Tongue (tissue), 1 donor: ENCODE measurements at regions not wholly inside any gene's neighbourhood (a gene's known extent, or its start where the extent isn't known, plus 50 kb on each side); places are given as distances from the start of the nearest gene placed in this dataset.
"Not testable (repeated sequence)": the region's sequence is repeated elsewhere in the genome, so short reads cannot be mapped to it uniquely, and the experiment has no call there.

Experiments
- DNase-seq: peaks from one replicate; pipeline ENCODE4 v3.0.0-alpha.2; 2015

DNA sequence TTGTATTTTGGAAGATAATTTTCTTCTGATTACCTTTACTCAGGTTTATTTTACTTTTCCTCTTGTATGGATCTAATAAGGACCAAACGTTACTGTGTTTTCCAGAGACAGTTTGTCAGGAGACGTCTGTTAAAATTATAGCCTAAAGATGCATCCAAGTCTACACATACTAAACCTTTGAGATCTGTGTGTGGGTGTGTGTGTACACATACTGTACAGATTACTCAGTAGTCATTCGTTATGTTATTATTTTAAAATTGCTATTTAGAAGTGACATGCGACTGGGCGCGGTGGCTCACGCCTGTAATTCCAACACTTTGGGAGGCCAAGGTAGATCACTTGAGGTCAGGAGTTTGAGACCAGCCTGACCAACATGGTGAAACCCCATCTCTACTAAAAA, 51.6 kb upstream of the CNTLN start:
- no peak for DNase-seq

DNA sequence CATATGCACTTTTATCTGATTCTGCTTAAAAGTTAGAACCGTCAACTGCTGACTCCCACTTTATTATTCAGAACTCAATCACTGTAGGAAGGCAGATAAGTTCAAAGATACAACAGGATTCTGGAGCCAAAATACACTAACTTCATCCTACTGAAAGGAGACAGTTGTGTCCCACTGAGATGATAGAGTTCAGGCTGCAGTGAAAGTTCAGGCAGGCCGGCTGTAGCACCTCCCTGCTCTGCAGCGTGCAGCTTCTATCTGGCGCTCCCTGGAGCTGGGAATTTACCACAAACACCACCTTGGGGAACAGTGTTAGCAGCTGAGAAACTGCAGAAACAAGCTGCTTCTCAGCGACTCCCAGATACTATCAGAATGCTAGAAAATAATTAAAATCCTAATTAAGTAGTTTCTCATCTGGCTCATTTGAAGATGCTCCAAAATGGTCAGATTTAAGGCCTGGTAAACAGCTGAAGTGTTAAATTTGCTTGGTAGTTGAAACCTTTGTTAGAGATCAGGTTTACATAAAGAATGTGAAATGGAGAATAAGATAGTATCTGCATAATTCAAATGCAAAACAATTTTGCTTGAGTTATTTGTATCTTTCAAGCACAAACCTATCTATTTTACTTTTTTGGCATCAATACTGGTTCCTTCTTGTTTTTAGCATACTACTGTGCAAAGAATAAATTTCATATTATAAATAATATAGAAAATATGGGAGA, 52.3 kb upstream of the CNTLN start:
- DNase-seq: peak; percentile 59

DNA sequence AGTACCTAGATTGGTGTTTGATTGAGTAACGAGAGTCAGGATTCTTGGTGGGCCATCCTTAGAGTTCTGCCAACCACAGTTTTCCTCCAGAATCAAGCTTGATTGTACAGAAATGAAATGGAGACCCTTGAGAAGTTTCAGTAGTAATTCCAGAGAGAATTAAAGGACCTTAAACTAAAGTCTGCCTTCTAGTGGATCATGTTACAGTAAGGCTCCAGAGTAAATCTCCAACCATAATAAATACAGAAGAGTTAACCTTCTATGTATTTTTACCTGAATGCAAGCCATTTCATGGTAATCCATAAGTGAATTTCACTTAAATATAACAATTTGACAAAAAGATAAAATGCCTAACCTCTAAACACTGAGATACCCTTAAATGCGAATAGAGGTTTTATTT, 53.0 kb upstream of the CNTLN start:
- DNase-seq: no peak

DNA sequence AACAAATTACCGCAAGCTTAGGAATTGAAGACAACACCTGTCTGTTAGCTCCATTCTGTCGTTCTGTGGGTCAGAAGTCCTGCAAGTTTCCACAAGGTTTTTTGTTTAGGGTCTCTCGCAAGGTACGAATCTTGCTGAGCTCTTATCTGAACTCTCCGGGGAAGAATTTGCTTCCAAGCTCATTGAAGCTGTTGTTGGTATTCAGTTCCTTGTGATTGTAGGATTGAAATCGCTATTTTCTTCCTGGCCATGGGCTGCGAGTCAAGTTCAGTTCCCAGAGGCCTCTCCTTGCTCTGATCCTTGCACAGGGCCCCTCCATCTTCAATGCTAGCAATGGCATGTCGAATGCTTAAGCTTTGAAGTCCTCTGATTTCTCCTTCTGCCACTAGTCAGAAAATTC, 53.5 kb upstream of the CNTLN start:
- peak; percentile 1 for DNase-seq

DNA sequence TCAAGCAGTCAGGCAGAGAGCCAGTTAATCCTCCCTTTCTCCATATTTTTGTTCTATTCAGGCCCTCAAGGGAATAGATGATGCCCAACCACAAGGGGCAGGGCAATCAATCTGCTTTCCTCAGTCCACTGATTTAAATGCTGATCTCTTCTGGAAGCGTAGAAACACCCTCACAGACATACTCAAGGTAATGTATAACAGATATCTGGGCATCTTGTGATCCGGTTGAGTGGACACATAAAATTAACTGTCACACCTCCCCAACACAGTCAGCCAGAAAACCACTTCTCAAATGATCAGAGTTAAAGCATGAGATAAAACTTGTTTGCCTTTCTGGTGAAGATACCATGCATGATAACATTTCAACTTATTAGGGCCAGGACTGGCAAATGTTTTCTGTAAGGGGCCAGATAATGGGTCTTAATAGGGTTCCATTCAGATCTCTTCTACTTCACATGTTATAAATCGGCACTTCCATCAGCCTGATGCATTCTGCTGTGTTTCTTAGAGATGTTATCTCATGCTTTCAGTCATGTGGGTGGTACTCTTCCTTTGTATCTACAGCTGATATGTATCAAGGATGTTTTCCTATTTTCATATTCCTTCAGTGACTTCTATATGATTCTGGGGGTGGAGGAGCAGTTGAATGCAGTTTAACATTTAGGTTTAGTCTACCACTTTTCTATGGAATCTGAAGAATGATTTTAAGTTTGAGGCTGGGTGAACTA, 58.9 kb upstream of the CNTLN start:
- DNase-seq: no peak

DNA sequence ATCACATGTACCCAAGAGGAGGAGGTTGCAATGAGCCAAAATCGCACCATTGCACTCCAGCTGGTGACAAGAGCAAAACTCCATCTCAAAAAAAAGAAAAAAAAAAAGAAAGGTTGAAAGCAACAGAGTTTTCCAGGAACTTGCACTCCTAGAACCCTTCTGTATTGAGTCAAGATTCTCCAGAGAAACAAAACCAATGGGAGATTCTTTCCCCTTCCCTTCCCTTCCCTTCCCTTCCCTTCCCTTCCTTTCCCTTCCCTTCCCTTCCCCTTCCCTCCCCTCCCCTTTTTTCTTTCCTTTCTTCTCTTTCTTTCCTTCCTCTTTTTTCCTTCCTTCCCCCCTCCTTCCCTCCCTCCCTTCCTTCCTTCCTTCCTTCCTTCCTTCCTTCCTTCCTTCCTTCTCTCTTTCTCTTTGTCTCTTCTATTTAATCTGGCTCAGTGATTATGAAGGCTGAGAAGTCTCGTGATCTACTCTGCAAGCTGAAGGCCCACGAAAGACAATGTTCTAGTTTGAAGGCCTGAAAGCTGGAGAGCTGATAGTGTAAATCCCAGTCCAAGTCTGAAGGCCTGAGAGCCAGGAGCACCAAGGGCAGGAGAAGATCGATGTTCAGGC, 59.6 kb upstream of the CNTLN start:
- no peak for DNase-seq

DNA sequence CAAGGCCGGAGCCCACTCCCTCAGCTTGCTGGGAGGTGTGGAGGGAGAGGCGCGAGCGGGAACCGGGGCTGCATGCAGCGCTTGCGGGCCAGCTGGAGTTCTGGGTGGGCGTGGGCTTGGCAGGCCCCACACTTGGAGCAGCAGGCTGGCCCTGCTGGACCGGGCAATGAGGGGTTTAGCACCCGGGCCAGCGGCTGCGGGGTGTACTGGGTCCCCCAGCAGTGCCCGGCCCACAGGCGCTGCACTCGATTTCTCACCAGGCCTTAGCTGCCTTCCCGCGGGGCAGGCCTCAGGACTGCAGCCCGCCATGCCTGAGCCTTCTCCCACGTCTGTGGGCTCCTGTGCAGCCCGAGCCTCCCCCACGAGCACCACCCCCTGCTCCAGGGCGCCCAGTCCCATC, 62.3 kb upstream of the CNTLN start:
- DNase-seq: not testable (repeated sequence)

DNA sequence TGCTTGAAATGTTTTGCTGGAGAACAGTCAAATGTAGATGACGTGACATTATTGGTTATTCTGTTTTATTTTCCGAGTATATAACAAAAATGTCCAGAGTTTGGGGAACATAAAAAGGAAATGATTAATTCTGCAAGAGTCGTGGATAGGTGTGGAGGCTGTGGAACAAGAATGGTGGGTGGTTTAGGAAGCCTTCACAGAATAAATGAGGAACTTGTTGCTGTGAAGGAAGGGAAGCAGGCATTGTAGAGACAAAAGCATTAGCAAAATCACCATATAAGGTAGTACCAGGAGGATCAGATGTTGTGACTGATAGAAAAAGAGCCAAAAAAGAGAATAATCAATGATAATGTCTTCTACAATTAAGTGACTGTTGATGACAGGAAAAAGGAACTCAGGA, 66.2 kb upstream of the CNTLN start:
- DNase-seq: no peak

DNA sequence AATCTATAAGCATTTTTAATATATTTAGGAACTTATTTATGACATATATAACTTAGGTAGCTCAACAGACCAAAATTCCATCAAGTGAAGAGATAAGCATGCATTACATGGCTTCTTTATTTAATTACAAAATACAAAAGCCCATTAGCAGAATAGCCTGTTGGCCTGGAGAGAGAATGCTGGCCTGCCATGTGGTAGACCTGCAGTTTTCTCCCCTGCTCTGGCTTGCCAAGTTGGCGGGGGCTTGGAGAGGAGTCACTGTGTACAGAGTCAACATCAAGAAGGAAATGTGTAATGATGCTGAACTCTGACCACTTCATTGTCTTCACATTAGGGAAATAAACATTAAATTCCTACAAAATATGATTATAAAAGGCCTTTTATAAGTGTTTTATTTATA, 69.8 kb upstream of the CNTLN start:
- no peak for DNase-seq

DNA sequence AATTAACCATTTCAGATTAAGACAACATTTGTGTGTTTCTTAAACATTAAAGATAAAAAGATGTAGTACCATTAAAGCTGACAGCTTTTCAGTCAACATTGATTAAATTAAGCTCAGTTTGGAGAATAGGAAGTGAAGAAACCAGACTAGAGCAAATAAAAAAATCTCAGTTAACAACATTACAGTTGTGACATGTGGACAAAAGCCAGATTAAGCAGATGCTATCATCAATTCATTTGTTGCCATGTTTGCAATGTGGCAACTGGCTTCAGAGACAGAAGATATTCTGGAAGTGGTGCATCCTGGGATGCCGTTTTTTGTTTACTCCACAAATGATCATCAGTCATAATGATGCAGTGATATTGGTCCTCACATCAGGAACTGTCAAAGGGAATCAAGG, 70.3 kb upstream of the CNTLN start:
- DNase-seq: peak; percentile 8

DNA sequence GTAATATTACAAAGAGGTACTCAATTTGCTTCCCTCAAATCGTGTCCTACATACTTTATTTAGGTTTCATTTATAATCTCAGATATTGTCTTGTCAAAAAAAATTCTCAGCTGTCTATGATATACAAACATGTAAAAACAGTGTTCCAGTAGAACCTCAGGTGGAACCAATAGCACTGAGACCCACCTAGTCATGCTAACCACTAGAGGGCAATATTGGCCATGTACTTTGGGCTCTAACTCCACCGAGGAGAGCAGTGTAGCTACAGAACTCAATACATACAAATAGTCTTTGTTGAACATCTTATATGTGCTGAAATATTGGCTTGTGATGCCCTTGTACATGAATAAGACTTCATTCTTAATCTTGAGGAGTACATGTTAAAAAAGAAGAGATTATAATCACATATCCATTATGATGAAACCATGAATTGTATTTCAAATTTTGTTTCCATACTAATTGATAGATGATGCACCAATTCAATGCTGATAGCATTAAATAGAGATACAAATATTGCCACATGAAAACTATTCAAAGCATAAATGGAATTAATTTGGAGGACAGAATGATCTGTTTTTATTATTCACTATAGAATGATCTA, 71.2 kb upstream of the CNTLN start:
- peak; percentile 48 for DNase-seq

DNA sequence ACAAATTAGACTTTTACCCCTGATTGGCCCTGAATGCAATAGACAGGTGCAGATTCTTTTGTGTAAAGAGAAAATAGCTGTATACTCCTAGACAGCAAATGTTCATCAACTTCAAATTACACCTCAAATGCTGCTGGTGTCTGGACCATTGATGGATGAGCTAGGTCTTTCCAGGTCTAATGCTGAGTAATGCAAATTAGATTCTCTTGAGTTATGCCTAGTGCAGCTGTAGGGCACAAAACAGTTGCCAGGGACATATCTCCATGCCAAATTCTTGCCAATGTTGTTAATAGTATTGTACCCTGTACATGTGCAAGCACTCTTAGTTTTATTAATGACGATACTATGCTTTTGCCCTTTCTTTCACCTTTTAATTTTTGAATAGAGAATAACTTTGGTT, 72.3 kb upstream of the CNTLN start:
- DNase-seq: no peak

DNA sequence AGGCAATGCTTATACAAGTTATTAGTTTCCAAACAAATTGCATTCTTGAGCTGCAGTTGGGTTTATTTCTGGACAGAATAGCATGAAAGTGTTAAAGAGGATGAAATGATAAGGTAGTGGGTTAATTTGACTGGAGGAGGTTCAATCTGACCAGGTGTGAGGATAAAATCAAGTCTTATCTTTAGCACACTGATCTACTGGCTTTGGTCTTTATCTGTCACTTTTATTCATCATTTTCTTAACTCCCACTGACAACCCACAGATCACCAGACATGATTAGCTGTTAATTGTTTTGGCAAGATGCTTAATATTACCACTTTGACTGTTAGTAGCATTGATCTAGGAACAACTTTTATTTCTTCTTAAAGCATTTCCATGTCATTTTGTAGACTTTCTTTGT, 74.4 kb upstream of the CNTLN start:
- no peak for DNase-seq

DNA sequence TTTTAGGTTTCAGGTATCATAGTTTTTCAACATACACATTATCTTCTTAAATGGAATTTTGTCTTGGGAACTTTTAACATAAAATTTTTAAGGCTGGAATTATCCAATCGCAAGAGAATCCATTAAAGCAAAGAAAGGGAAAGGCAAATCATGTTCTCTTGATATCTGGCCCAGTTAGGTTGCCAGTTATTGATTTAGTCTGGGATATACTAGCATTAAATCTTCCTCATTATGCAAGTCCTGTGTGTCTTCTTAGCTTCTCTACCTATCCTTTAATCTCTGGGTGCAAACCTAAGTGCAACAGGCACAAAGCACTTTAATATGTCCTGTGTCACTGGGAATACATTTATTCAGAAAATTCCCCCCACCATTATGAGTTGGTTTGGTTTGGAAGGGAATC, 75.4 kb upstream of the CNTLN start:
- DNase-seq: no peak

DNA sequence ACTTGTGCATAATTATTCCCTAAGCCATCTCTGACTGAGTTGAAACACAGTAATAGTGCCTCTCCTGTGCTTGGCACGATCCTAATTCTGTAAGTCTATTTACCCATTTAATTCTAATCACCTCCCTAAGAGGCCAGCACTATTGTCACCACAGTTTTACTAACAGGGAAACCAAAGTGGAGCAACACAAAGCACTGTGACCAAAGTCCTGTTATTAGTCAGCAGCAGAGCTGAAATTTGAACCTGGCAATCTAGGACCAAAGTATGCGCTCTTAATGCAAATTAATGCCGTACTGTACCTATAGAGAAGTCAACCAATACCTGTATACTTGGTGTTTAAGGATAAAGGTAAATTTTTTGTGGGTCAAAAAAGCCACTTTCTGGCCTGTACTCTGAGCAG, 77.1 kb upstream of the CNTLN start:
- no peak for DNase-seq

DNA sequence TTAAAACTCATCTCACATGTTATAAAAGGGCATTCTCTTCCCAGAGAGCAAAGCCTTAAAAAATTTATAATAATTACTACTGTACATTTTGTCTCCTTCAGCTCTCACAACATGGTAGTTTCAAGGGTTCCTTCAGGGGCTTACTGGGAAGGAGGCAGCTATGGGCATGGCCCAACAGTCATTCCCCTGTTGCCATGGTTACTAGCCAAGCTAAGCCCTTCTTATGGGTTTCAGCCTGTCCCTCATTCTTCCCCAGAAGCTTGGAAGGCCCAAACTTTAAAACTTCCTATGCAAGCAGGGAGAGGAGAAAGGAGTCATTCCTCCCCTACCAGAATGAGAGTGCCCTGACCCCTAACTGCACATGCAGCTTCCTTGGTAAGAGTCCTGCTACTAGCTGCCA, 82.2 kb upstream of the CNTLN start:
- no peak for DNase-seq

DNA sequence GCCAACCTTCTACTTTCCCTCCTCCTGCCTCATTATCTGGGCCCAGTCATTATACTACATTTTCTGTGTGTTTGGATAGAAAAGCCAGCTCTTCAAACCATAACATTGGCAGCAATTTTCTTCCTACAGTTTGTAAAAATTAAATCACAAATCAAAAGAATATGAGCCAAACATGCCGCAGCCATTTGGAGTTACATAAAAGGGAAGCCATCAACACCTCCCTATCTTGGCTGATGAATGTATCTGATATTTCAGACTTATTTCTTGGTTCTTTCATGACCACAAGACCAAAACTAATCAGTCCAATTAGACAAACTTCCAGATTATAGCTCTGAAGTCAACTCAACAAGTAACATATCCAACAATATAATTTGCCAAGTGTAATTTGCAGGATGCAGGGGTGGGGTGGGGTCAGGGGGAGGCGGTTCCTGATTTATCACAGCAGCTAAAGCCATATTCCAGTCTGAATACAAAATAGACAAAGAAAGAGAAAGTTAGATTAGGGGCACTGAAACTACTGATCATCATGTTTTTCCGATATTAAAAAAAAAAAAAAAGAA, 89.4 kb upstream of the CNTLN start:
- DNase-seq: peak; percentile 10

DNA sequence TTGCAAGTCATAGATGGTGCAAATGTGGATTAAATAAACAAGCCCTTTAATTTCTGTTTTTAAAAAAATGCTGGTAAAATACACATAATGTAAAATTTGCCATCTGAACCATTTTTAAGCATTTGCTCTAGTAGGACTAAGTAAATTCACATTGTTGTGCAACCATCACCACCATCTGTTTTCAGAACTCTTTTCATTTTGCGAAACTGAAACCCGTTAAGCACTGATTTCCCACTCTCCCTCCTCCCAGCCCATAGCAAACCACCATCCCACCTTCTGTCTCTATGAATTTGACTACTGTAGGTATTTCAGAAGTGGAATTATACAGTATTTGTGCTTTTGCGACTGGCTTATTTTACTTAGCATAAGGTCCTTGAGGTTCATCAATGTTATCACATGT, 103.3 kb upstream of the CNTLN start:
- DNase-seq: no peak

DNA sequence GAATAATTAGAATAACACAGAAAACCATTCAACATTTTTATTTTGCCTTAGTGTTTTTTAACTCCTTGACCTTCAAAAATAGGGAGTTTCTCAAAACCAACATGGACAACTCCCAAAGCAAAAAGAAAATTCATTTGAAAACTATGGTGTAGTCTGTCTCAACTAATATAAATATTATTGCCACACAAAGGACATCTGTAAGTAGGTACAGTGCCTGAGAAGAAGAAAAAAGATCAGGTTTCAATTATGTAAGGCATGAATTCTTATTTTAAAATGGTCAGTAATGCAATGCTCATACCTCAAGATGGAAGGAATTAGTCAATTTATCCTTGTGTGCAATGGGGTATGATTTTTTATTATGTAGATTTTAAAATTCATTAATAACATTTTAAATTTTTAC, 109.6 kb upstream of the CNTLN start:
- no peak for DNase-seq

DNA sequence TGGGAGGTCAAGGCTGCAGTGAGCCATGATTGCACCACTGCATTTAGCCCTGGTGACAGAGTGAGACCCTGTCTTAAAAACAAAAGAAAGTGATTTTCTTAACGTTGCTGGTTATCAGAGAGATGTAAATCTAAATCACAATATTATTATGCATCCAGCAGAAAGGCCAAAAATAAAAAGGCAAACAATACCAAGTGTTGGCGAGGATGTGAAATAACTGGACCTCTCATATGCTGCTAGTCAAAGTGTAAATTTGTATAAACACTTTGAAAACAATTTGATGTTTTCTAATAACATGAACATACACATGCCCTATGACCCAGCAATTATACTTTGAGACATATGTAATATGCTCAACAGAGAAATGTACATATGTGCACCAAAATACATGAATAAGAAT, 110.7 kb upstream of the CNTLN start:
- DNase-seq: no peak

DNA sequence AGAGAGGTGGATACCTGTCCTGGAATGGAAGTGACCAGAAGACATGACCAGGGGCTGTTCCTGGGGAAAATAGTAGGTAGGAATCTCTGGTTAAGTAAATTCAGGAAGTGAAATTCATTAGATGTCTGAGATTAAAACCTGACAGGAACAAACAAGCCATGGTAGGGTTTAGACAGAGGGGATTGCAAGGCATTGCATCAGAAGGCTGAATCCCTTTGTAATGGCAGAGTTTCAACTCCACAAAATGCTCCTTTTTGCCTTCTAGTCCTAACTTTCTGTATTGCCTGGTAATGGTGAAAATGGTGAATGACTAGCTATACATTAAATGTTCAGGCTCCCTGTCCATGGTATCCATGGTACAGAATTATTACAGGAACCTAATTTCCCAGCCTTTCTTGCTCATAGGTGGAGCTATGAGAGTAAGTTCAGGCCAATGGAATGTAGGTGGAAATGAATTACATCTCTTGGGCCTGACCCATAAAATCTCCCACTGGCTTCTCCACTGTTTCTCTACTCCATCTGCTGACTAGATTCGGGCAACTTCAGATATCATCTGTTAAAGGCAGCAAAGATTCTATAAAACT, 113.4 kb upstream of the CNTLN start:
- no peak for DNase-seq

DNA sequence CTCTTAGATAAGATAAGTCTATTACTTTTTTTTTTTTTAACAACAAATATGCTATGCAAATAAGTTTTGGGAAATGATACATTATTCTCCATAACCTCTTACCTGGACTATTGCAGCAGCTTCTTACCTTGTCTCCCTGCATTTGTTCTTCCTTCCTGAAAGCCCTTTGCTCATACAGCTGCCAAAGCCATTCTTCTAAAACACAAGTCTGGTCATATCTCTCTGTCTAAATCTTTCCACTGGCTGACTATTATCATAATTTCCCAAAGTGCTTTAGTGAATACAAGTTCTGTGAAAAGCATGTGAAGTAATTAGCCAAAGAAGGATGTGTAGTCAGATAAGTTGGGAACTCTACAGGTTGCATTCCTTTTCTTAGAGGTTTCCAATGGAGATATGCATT, 115.4 kb upstream of the CNTLN start:
- DNase-seq: no peak
